OCI-LY1 (cell line): ENCODE measurements at regions not wholly inside any gene's neighbourhood (a gene's known extent, or its start where the extent isn't known, plus 50 kb on each side); places are given as distances from the start of the nearest gene placed in this dataset.

Experiments used
- EZH2 ChIP-seq: fragments of 200-600 bp; sonication (generic), shearing (Covaris generic); IDR thresholded peaks from 2 replicates; pipeline ENCODE4 v1.8.0; 2017; ENCODE audit warnings: borderline replicate concordance, mixed run types, mild to moderate bottlenecking, antibody characterized with exemption, low read length, moderate library complexity, mixed read lengths
- TF ChIP-seq, protein P1 (sequence below): fragments of 200-600 bp; sonication (generic), shearing (Covaris generic); IDR thresholded peaks from 2 replicates; pipeline ENCODE4 v1.5.1; 2017; ENCODE audit warnings: mild to moderate bottlenecking, antibody characterized with exemption, low read length, moderate library complexity, mixed read lengths

- TF ChIP-seq, protein P1, sequence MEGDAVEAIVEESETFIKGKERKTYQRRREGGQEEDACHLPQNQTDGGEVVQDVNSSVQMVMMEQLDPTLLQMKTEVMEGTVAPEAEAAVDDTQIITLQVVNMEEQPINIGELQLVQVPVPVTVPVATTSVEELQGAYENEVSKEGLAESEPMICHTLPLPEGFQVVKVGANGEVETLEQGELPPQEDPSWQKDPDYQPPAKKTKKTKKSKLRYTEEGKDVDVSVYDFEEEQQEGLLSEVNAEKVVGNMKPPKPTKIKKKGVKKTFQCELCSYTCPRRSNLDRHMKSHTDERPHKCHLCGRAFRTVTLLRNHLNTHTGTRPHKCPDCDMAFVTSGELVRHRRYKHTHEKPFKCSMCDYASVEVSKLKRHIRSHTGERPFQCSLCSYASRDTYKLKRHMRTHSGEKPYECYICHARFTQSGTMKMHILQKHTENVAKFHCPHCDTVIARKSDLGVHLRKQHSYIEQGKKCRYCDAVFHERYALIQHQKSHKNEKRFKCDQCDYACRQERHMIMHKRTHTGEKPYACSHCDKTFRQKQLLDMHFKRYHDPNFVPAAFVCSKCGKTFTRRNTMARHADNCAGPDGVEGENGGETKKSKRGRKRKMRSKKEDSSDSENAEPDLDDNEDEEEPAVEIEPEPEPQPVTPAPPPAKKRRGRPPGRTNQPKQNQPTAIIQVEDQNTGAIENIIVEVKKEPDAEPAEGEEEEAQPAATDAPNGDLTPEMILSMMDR = no peak
- no peak for TF ChIP-seq EZH2
Observed at GRCh38 chr4:14018191-14018853, 390.8 kb upstream of the BOD1L1 start.
